DMS153 treated with DMSO at 0.1 percent for 48 hours (cell line): ENCODE measurements at regions not wholly inside any gene's neighbourhood (a gene's known extent, or its start where the extent isn't known, plus 50 kb on each side); places are given as distances from the start of the nearest gene placed in this dataset.
"Not testable (repeated sequence)": the region's sequence is repeated elsewhere in the genome, so short reads cannot be mapped to it uniquely, and the experiment has no call there.

Experiments
- DNase-seq: peaks from one replicate; lab custom pipeline; 2025; ENCODE audit not compliant: unreplicated experiment; lab: John Stamatoyannopoulos, UW

DNA sequence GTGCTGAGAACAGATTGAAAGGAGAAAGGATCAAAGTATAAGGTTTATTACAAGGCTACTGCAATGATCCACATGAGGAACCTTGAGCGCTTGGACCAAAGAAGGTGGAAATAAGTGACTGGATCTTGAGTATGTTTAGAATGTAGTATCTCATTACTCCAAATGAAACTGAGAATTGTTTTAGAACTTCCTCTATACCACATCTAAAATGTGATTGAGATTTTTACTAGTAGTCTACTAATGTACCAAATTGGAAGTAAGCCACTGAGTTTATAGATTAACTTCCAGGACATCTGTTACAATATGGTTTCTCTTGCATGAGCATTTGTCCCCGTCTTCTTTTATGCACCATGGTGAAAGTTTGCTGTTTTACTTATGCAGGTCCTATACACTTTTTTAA lies 300.5 kb downstream of the SUCLG1 start:
- no peak for DNase-seq

DNA sequence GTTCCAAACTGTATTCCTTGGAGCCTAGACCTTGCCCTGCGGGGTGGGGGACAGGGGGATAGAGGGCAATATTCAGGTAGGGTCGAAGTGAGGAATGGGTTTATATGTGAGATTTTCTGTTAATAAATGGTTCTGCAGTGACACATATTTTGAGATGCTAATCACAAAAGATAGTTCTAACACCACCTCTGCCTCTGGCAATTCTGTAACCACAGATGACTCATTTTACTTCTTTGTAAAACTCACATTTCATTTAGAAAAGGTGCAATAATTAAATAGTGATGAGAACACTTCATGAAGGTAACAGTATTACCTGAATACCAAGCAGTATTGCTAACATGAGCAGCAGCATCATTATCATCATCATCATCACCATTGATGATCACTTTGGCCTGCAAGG lies 306.6 kb downstream of the SUCLG1 start:
- no peak for DNase-seq

DNA sequence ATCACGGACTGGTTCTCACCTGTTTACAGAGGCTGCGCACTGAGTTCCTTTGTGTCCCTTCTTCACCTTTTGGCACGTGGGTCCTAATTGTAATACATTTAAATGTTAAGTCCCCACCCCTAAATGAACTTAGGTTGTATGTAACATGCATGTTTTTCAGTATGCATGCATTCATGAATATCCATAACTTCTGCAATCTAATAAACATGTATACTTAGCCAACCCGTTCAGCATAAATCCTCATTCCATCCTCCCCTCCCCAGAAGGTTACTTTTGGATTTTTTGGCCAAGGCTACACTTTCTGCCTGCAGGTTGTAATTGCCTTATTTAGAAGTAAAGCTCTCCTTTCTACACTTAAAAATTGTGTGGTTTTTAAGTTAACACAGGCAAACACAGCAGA lies 314.7 kb downstream of the SUCLG1 start:
- DNase-seq: no peak

DNA sequence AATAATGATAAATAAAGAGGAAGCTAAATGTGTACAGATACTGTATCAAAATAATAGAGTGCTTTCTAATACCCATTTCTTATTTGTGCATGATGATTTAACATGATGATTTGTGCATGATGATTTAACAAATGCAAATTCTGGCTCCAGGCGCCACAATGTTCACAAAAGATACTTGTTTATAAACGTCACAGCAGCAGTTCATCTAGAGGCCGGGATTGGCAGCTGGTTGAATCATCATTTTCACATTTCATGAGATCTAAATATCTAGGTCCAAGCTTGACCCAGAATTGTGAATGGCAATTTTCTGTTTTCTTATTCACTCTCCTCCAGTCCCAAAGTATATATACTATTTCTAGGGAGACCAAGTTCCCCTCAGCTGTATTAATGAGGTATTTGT lies 322.0 kb downstream of the SUCLG1 start:
- no peak for DNase-seq

DNA sequence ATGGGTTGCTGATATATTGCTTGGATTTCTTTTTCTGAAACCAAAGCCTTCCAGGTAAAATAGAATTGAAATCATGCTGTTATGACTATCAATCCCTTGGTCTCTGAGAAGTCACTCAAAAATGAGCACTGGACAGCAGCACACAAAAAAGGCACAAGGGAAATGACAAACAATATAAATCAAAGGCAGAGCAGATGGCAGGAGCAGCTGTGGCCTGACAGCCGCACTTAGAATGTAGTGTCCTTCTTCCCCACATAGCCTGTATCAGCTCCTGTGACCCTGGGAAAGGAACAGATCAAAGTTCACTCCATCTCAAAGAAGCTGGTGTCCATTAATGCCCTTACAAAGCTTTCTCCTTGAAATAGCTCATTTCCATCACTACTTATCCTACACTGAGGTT lies 326.7 kb downstream of the SUCLG1 start:
- no peak for DNase-seq

DNA sequence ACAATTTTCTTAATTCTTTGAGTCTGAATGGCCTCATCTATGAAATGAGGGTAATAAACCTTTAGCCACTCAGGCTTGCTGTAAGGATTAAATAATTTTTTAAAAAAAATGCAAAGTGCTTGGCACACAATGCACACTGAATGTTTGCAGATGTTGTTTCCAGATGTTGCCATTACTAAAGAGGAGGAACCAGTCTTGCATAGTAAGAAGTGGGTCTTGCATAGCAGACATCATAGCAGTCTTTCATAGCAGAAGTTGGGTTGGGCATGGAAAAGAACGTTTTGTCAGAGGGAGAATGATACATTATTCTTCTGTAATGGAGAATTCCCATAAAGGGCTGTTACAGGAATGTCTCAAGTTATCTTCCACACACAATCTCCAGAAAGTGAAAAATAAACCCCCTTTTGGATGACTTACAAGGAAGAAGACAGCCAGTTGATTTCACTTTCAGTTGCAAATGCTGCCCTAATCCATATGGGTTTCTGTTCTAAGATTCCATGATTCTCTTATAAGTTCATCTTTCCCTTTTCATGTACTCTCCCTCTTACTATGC lies 327.7 kb downstream of the SUCLG1 start:
- DNase-seq: no peak

DNA sequence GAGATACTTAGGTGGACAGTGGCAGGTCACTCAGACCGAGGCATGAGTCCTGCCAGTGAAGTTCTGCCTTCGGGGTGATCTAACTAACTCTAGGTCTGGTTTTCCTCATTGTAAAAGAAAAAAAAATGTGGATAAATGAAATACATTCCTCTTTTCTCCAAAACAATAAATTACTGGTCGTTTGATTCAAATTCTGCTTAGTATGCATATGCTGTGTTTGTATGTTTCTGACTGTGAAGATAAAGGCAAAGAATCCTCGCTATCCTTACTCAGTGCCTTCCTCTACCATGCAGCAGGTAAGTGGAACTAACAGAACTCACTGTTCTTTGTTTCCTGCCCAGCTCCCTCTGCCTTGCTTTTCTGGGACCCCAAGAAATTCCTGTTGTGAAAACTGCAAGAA lies 330.1 kb downstream of the SUCLG1 start:
- DNase-seq: no peak

DNA sequence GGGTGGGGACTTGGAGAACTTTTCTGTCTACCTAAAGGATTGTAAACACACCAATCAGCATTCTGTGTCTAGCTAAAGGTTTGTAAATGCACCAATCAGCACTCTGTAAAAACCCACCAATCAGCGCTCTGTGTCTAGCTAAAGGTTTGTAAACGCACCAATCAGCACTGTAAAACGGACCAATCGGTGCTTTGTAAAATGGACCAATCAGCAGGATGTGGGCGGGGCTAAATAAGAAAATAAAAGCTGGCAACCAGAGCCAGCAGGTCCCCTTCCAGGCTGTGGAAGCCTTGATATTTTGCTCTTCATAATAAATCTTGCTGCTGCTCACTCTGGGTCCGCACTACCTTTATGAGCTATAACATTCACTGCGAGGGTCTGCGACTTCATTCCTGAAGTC lies 331.3 kb downstream of the SUCLG1 start:
- not testable (repeated sequence) for DNase-seq

DNA sequence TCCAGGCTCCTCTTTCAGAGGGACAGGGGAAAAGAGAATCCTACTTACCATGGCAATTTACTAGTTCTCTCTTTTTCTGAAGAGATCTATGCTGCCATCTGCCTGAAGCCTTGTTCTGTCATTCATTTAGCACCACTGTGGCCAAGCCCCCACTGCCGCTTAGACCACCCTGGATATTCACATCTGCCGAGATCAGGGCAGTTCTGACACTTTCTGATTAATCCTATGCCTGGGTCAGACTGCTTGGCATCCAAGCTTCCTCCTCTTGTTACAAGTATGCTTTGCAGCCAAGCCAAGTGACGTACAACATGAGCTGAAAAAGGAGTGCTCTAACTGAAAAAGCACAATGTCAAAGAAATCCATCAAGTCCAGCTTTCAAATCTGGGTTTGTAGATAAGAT lies 332.6 kb downstream of the SUCLG1 start:
- DNase-seq: no peak

DNA sequence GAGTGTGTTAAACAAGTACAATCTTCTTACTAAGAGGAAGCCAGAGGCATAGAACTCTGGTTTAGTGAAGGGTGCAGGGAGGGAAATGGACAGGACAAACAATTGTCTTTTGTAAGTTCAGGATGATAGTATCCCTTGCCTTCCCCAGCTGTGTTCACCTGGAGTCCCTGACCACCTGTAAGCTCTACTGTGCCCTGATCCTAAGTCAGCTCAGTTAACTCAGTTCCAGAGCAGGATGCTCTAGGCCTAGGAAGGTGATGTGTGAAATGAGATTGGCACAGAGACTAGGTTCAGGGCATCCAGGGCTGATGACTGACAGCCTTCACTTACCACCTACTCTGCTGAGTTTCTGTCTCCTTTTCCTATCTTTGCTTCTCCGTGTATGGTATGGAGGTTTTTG lies 333.0 kb downstream of the SUCLG1 start:
- no peak for DNase-seq

DNA sequence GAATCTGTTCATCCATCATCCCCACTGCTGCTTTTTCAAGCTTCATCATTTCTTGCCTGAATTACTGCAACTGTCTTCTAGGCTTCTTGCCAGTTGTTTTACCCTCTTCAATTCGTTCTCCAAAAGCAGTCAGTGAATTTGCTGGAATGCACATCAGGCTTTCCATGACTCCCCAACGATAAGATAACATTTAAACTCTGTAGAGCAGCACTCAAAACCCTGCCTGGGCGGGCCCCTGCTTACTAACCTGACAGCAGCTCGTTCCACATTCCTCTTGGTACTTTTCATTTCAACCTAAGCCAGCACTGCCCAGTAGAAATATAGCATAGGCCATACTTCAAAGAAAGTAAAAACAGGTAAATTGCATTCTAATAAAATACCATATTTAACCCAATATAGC lies 342.9 kb downstream of the SUCLG1 start:
- DNase-seq: no peak

DNA sequence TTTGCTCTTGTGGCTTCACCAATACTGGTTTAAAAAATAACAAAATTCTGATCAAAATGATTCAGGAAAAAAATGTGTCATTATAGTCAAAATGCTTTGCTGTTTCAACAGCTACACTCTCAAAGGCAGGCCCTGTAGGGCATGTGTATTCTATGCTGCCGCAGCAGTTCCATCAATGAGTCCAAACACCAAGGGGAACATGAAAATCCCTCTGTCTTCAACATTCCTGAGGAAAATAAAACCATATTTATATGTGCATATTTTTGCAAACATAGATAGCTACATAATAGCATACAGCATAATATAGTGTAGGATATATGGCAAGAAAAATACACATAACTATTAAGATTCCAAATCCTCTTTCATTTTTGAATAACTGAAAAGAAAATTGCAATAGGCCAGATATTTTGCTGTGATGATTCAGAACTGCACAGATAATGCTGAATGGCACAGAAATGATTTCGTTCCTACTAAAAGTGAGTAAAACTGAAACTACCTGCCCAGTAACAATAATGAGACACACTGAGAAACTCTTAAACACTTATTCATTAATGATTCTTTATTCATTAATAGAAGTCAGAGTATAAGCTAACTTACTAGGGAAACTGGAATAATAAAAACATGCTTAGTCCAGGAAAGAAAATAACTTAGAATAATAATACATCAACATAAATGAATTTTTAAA lies 343.8 kb downstream of the SUCLG1 start:
- DNase-seq: no peak

DNA sequence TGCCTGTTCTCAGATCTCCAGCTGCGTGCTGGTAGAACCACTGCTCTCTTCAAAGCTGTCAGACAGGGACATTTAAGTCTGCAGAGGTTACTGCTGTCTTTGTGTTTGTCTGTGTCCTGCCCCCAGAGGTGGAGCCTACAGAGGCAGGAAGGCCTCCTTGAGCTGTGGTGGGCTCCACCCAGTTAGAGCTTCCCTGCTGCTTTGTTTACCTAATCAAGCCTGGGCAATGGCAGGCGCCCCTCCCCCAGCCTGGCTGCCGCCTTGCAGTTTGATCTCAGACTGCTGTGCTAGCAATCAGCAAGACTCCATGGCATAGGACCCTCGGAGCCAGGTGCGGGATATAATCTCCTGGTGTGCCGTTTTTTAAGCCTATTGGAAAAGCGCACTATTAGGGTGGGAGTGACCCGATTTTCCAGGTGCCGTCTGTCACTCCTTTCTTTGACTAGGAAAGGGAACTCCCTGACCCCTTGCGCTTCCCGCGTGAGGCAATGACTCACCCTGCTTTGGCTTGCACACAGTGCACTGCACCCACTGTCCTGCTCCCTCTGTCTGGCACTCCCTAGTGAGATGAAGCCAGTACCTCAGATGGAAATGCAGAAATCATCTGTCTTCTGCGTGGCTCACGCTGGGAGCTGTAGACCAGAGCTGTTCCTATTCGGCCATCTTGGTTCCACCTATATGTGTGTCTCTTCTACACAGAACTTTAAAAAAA lies 355.1 kb downstream of the SUCLG1 start:
- not testable (repeated sequence) for DNase-seq

DNA sequence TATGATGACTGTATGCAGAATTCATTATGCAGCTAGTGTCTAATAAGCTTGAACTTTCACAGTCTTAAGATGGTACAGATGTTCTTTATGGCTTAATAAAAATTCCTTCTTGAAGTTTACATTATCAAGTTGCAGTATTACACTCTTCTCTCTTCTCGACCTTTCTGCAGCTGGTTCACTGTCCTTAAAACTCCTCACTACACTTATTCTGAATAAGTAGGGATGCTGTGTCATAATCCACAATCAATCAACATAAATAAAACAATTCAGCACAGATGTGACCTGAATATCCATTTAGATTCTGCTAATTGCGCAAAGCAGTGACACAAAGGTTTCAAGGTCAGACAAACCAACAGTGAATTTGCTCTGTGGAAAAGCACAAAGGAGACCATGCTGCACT lies 356.8 kb downstream of the SUCLG1 start:
- DNase-seq: no peak

DNA sequence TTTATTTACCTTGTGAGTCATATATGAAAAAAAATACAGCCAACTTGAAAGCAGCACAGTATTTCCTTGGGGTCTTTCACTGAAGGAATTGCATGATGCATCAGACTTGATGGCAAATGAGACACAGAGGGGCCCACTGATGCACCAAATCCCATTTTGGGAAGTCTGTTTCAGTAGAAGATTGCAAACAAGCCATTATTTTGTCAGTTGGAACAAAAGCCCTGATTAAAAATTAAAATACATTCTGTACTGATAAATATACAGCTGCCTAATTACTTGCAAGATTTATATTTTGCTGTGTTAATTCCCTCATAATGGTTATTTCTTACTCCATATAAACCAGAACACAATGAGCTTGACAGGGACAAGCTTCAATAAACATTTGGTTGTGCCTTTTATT lies 370.4 kb downstream of the SUCLG1 start:
- DNase-seq: no peak

DNA sequence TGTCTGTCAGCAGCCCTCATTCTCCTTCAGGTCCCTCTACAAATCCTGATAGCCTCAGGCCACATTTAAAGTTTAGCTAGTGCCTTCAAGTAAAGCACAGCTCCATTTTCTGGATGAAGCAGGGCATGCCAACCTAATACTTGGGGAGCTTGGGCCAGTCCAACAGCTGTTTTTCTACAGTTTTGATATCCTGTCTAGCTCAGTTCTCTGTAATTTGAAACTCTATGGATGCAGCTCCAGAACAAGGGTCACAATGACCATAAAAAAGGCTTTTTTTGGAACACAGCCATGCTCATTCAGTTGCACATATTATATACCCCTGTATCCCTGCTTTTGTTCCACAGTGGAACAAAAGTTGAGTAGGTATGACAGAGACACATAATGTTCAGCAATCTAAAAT lies 373.5 kb downstream of the SUCLG1 start:
- DNase-seq: peak; percentile 12

DNA sequence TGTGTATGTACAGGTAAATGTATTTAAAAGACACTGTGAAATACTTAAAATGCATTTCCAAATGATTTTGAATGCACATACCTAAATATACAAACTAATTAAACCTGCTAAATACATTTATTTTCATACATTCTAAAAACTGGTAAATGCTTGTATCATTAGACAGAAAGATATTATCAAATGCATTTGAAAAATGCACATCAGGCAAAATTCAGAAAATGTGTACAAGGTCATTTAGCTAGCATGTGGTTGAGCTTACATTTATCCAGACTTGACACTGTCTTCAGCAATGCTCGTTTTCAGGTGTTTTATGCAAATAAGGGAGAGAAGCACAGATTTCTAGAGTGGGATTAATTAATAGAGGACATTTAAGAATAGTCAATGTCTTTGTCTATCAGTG lies 374.2 kb downstream of the SUCLG1 start:
- DNase-seq: no peak

DNA sequence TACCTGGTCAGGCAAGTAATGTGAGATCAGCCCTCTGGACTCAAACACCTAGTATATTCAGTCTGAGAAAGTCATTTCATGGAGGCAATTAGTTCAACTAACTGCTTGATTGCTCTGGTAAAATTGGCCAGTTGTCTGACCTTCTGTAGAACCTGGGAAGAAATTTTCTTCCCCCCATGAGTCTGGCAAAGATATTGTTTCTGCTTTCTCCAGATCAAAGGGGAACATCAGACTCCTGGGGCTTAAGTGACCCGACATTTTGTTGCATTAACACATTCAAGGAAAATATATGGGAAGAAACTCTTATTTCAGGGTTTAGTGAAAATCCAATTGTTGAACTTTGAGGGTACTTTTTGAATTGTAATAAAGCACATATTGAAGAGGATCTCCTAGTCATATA lies 375.1 kb downstream of the SUCLG1 start:
- DNase-seq: no peak

DNA sequence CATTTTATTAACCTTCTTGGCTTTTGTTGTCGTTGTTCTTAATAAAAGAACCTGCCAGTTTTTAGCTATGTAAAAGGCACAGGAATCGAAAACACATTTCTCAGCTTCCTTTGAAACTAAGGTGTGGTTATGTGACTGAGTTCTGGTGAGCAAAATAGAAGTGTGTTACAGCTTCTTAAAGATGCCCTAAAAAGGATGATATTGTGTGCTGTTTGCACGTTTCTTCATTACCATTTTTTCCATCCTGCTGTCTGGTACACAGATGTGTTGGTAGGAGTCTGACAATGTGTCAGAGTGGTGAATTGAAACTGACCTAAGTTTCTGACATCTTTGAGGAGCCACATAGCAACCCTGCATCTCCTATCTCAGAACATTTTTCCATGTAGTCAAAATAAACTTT lies 380.6 kb downstream of the SUCLG1 start:
- no peak for DNase-seq

DNA sequence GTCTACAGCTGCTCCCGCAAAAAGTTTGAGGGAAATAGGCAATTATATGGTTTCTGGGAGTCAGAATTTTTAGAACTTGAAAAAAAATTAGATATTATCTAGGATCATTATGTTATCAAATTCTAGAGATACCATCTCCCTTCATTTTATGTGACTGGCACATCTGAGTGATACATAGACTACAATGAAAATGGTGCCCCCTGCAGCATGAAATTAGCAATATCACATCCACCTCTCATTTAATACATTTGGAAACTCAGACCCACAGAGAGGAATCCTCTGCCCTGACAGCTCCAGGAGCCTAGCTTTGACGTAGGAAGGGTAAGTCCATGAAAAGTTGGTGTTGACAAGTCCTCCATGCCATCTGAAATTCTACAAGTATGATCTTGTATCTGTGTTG lies 381.6 kb downstream of the SUCLG1 start:
- peak; percentile 28 for DNase-seq

DNA sequence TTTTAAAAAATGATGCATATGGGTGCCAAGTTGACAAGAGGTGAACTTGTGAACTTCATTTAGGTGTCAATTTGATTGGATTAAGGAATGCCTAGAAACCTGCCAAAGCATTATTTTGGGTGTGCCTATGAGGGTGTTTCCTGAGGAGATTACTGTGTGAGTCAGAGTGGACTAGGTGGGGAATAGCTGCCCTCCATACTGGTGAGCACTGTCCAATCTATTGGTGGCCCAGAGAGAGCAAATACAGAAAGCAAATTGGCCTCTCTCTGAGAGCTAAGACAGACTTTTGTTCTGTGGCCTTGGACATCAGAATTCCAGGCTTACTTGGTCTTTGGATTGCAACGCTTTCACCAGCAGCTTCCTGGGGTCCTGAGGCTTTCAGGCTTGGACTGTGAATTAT lies 388.0 kb downstream of the SUCLG1 start:
- DNase-seq: no peak

DNA sequence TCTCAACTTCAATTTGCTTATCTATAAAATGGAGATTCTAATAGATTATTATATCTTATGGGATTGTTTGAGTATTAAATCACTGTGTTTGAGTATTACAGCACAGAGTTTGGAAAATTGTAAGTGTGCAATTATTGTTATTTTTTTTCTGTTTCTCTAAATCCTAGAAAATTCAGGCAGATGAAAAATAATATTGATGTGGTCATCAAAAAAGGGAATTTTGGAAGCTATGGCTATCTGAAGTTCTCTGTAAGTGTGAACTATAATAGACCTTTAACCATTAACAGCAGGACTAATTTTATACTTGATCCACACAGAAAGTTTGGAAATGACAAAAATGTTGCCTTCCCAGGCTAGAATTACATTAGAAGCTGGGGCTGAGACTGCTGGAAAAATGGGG lies 393.2 kb downstream of the SUCLG1 start:
- no peak for DNase-seq
